ENCODE measurements at regions not wholly inside any gene's neighbourhood (a gene's known extent, or its start where the extent isn't known, plus 50 kb on each side); places are given as distances from the start of the nearest gene placed in this dataset.

DNA sequence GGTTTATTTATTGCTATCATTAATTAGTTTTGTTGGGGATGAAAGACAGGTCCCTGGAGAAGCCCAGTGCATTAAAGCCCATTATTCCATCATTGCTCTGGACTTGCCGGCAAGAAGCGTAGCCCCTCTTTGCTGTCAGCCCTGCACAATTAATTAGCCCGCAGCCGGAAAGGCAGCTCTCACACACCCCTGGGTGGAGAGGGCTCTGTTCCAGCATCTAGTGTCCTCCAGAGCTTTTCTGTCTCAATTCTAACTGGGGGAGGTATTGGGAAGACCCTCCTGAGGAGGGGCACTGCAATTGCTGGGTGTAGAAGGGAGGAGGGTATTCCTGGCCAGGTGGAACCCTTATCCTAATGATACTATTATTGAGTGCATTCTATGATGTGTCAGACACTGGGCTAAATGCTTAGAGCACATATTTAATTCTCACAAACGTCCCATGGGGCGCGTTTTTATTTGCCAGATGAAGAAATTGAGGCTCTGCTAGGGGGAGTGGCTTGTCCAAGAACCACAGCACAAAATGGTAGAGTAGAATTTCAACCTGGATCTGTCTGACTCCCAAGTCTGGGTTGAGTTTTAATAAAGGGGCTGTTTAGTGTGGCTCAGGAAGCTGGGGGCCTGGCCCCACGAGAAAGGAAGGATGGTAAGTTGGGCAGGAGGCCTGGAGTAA is 148.1 kb upstream of the PCBD1 start:
- H3K27me3 ChIP-seq (ENCODE audit: insufficient read depth, low read length) = no peaks in the 10 kb centered on the region
- no peaks in the 10 kb centered on the region for H3F3A ChIP-seq (ENCODE audit: insufficient read depth, low read length)

DNA sequence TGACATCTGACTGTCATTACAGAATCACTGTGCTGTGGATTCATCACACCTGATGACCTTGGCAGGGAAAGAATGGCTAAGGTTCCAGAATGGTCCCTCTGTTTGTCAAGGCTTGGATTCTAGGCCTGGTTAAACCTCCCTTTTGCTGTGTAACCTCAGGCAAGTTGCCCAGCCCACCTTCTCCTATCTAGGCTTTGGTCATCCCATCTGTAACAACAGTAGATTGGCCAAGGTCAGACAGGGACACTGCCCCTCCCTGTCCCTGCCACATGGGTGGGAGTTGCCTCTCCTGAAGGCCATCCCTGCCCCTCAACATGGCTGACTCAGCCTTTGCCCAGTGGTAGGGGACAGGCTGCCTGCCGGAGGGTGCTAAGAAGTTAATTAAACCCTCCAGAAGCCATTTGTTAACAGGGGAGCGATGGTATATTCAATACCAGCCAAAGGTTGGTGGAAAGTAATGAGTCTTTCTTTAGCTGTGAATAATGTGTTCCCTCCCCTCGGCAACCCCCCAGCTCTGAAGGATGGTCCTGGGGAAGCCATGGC is 149.8 kb upstream of the PCBD1 start:
- Histone ChIP-seq H3K27ac (ENCODE audit: low read depth, low read length, poor library complexity, severe bottlenecking) (no peak overlapping the region), H3K9me2 (ENCODE audit: low read depth, low read length) (no peaks in the 10 kb centered on the region), H3K9me3 (ENCODE audit: low read length) (no peaks in the 10 kb centered on the region), H4K20me1 (ENCODE audit: insufficient read depth, low read length) (no peaks in the 10 kb centered on the region), H3F3A (ENCODE audit: insufficient read depth, low read length) (no peaks in the 10 kb centered on the region), H3K9ac (ENCODE audit: low read length) (no peak overlapping the region), H3K79me2 (ENCODE audit: insufficient read depth, low read length) (no peaks in the 10 kb centered on the region), H3K4me2 (ENCODE audit: low read length) (no peak overlapping the region), H2AFZ (ENCODE audit: low read length) (no peak overlapping the region), H3K36me3 (ENCODE audit: insufficient read depth, low read length) (no peaks in the 10 kb centered on the region), H3K4me1 (ENCODE audit: insufficient read depth, low read length, severe bottlenecking) (no peaks in the 10 kb centered on the region), H3K4me3 (ENCODE audit: low read depth, low read length, poor library complexity, severe bottlenecking) (no peak overlapping the region), H3K27me3 (ENCODE audit: insufficient read depth, low read length) (no peaks in the 10 kb centered on the region)
- TF ChIP-seq EZH2 (IDR thresholded peaks at IDR 0.05; ENCODE audit: borderline replicate concordance, low read length) = no peak
- TF ChIP-seq, protein P1, sequence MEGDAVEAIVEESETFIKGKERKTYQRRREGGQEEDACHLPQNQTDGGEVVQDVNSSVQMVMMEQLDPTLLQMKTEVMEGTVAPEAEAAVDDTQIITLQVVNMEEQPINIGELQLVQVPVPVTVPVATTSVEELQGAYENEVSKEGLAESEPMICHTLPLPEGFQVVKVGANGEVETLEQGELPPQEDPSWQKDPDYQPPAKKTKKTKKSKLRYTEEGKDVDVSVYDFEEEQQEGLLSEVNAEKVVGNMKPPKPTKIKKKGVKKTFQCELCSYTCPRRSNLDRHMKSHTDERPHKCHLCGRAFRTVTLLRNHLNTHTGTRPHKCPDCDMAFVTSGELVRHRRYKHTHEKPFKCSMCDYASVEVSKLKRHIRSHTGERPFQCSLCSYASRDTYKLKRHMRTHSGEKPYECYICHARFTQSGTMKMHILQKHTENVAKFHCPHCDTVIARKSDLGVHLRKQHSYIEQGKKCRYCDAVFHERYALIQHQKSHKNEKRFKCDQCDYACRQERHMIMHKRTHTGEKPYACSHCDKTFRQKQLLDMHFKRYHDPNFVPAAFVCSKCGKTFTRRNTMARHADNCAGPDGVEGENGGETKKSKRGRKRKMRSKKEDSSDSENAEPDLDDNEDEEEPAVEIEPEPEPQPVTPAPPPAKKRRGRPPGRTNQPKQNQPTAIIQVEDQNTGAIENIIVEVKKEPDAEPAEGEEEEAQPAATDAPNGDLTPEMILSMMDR (IDR thresholded peaks at IDR 0.05; ENCODE audit: low read length) = no peak

More for the DNA sequence above, 148.1 kb upstream of the PCBD1 start:
- Histone ChIP-seq H3K9ac (ENCODE audit: low read length) (no peak overlapping the region), H4K20me1 (ENCODE audit: insufficient read depth, low read length) (no peaks in the 10 kb centered on the region), H3K4me3 (ENCODE audit: low read depth, low read length, poor library complexity, severe bottlenecking) (no peak overlapping the region), H3K4me2 (ENCODE audit: low read length) (no peak overlapping the region), H3K9me3 (ENCODE audit: low read length) (no peaks in the 10 kb centered on the region), H3K79me2 (ENCODE audit: insufficient read depth, low read length) (no peaks in the 10 kb centered on the region), H3K9me2 (ENCODE audit: low read depth, low read length) (no peaks in the 10 kb centered on the region), H3K4me1 (ENCODE audit: insufficient read depth, low read length, severe bottlenecking) (no peaks in the 10 kb centered on the region), H2AFZ (ENCODE audit: low read length) (no peak overlapping the region), H3K36me3 (ENCODE audit: insufficient read depth, low read length) (no peaks in the 10 kb centered on the region), H3K27ac (ENCODE audit: low read depth, low read length, poor library complexity, severe bottlenecking) (no peak overlapping the region)
- TF ChIP-seq, protein P1 (IDR thresholded peaks at IDR 0.05; ENCODE audit: low read length) = no peak
- no peak for TF ChIP-seq EZH2 (IDR thresholded peaks at IDR 0.05; ENCODE audit: borderline replicate concordance, low read length)

DNA sequence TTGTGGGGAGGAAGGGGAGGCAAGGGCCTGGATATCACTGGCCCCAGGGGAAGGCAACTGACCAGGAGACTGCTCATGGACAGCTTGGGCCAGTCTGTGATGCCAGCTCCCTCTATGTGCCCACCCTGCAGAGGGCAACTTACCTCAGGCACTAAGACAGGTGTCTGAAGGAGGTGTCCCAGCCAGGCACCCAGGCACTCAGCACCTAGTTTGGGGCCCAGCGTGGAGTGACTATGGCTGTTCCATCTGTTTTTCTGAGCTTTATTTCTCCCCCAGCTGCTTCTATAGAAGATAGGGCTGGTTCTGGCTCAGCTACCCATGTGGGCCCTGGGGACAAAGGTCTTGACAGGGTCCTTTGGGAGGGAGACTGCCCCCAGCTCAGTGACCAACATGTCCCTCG is 150.6 kb upstream of the PCBD1 start:
- Histone ChIP-seq H3K36me3 (ENCODE audit: insufficient read depth, low read length) (no peaks in the 10 kb centered on the region), H2AFZ (ENCODE audit: low read length) (no peak overlapping the region), H3K27ac (ENCODE audit: low read depth, low read length, poor library complexity, severe bottlenecking) (no peak overlapping the region), H3K9me2 (ENCODE audit: low read depth, low read length) (no peaks in the 10 kb centered on the region), H3K79me2 (ENCODE audit: insufficient read depth, low read length) (no peaks in the 10 kb centered on the region), H3K4me2 (ENCODE audit: low read length) (no peak overlapping the region), H3K9me3 (ENCODE audit: low read length) (no peaks in the 10 kb centered on the region), H3K9ac (ENCODE audit: low read length) (no peak overlapping the region), H3K4me3 (ENCODE audit: low read depth, low read length, poor library complexity, severe bottlenecking) (no peak overlapping the region), H3K4me1 (ENCODE audit: insufficient read depth, low read length, severe bottlenecking) (no peaks in the 10 kb centered on the region), H3K27me3 (ENCODE audit: insufficient read depth, low read length) (no peaks in the 10 kb centered on the region), H3F3A (ENCODE audit: insufficient read depth, low read length) (no peaks in the 10 kb centered on the region), H4K20me1 (ENCODE audit: insufficient read depth, low read length) (no peaks in the 10 kb centered on the region)
- TF ChIP-seq, protein P1 (IDR thresholded peaks at IDR 0.05; ENCODE audit: low read length) = no peak
- no peak for TF ChIP-seq EZH2 (IDR thresholded peaks at IDR 0.05; ENCODE audit: borderline replicate concordance, low read length)
